Heart right ventricle (tissue), 16 donors: ENCODE measurements at regions not wholly inside any gene's neighbourhood (a gene's known extent, or its start where the extent isn't known, plus 50 kb on each side); places are given as distances from the start of the nearest gene placed in this dataset.

Experiments
- ATAC-seq, 8 donors: fragments of 200-7000 bp; cut with Tn5 transposase; one replicate each; pipeline ENCODE4 v1.9.1; 2020; ENCODE audit warnings: mild to moderate bottlenecking in 8 of 8, moderate library complexity in 8 of 8, moderate number of reproducible peaks in 1 of 8
- DNase-seq, 2 donors: peaks; one replicate each; pipeline ENCODE4 v3.0.0-alpha.2; 2020
- H3K27ac ChIP-seq, 10 donors: fragments of 200-600 bp; sonication (generic) in 2 of 10; one replicate each; pipeline versions ENCODE4 v1.5.0 to v1.8.0; 2020 to 2022; ENCODE audit warnings: mild to moderate bottlenecking in 3 of 10
- H3K27me3 ChIP-seq, 7 donors: fragments of 200-600 bp; one replicate each; pipeline ENCODE4 v1.8.0; 2021 to 2022; ENCODE audit warnings: mild to moderate bottlenecking in 2 of 7
- H3K36me3 ChIP-seq, 9 donors: fragments of 200-600 bp; sonication (generic) in 1 of 9; one replicate each; pipeline versions ENCODE4 v1.5.0 to v1.8.0; 2020 to 2022; ENCODE audit warnings: mild to moderate bottlenecking in 2 of 9
- H3K4me1 ChIP-seq, 9 donors: fragments of 200-600 bp; sonication (generic) in 1 of 9; one replicate each; pipeline versions ENCODE4 v1.5.0 to v1.8.0; 2020 to 2022; ENCODE audit warnings: mild to moderate bottlenecking in 4 of 9
- H3K4me3 ChIP-seq, 10 donors: fragments of 200-600 bp; sonication (generic) in 2 of 10; one replicate each; pipeline versions ENCODE4 v1.5.0 to v1.8.0; 2020 to 2022; ENCODE audit warnings: mild to moderate bottlenecking in 7 of 10, moderate library complexity in 2 of 10
- H3K9me3 ChIP-seq, 11 donors: fragments of 200-600 bp in 10 of 11; sonication (generic) in 2 of 11; one replicate each; pipeline versions ENCODE4 v1.5.0 to v1.8.0; 2013 to 2022; ENCODE audit warnings: mild to moderate bottlenecking in 2 of 11, control low read depth in 1 of 11, moderate library complexity in 1 of 11
- WGBS, 2 donors: extraction: QIAGEN DNeasy Blood & Tissue Kit; methylation state at CpG; one replicate each; pipeline ENCODE4 v1.1.7; 2013; ENCODE audit warnings: inconsistent platforms in 1 of 2; 5-methylcytosine and 5-hydroxymethylcytosine counted together
- intact Hi-C, 10 donors: fragments of 100-400 bp; cut with DNase I; formaldehyde crosslinking; loops; one replicate each; pipeline versions ENCODE4 v1.11.1 to v1.14.2; 2022
- TF ChIP-seq, protein P1 (sequence below), 9 donors: fragments of 200-600 bp; sonication (generic) in 2 of 9; IDR thresholded peaks; one replicate each; pipeline versions ENCODE4 v1.5.0 to v1.8.0; 2021 to 2022; ENCODE audit warnings: antibody characterized with exemption in 9 of 9, mild to moderate bottlenecking in 5 of 9, moderate library complexity in 1 of 9
- donor health status: Arrhythmogenic right ventricular cardiomyopathy.
- donor health status: ischemic (EF 13 %, LVEDD 7.1; RV severe dilation, severe dysfunction).
- donor health status: healthy with polysubstance abuse.
- donor health status: DM: no; HTN: yes; CAD: no.
- donor health status: DM: no; HTN: no; CAD: no.
- donor health status: ischemic (EF 25% LVEDD 6.9; RV normal size, moderate dysfunction).
- donor health status: ischemic (EF 25% LVEDD 5.7; RV mildly dilated, moderate dysfunction).
- donor health status: healthy.
- donor health status: DM: yes; HTN: yes; CAD: no.
- donor health status: Ischemic cardiomyopathy.
- donor health status: ischemic (EF 35%, LVEDD 5.7; RV mildly dilated, moderate dysfunction).
- donor health status: nonischemic (EF 11% LVEDD 7.7; RV severe dilation, severe dysfunction).
- donor health status: DM: yes; HTN: yes; CAD: no.
- donor health status: PGD.
- donor health status: ischemic (EF 29% LVEDD 5.4; RV normal size, mild dysfunction).
- donor health status: nonischemic (EF 23%, LVEDD 6.1; RV moderate dilation, normal function).

DNA sequence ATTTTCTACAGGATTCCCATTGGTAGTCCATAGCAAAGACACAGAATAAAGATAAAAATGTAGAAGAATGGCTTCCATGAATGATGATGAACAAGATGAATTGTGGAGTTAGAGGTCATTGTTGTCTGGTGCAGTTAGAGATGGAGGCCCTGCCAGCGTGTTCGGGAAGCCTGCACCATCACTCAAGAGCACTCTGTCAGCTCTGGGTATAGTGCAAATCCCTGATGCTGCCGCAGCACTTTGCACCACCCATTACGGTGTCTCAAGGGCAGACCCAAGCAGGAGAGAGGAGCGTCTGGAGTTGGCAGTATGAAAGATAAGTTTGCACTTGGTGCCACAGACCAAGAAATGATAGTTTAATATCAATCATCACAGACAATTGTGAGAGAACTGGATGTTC, 181.6 kb upstream of the CHST9 start:
- H3K27me3 ChIP-seq = no peaks in the 10 kb centered on the region
- H3K36me3 ChIP-seq = no peaks in the 10 kb centered on the region
- ATAC-seq = no peak
- TF ChIP-seq, protein P1, sequence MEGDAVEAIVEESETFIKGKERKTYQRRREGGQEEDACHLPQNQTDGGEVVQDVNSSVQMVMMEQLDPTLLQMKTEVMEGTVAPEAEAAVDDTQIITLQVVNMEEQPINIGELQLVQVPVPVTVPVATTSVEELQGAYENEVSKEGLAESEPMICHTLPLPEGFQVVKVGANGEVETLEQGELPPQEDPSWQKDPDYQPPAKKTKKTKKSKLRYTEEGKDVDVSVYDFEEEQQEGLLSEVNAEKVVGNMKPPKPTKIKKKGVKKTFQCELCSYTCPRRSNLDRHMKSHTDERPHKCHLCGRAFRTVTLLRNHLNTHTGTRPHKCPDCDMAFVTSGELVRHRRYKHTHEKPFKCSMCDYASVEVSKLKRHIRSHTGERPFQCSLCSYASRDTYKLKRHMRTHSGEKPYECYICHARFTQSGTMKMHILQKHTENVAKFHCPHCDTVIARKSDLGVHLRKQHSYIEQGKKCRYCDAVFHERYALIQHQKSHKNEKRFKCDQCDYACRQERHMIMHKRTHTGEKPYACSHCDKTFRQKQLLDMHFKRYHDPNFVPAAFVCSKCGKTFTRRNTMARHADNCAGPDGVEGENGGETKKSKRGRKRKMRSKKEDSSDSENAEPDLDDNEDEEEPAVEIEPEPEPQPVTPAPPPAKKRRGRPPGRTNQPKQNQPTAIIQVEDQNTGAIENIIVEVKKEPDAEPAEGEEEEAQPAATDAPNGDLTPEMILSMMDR (IDR thresholded peaks at IDR 0.05) = no peak
- no peak overlapping the region for H3K27ac ChIP-seq
- 86 to 87% methylated on average over 5 of the region's 5 CpGs for WGBS, 2 donors
- H3K9me3 ChIP-seq = no peaks in the 10 kb centered on the region
- intact Hi-C loops = loop anchor here in 4 of 10 donors (2.0 to 10.0 kb wide), 4 partner anchors 228 to 232 kb away; no protein-coding TSS in a partner anchor
- H3K4me1 ChIP-seq = no peaks in the 10 kb centered on the region
- DNase-seq = no peak
- no peak overlapping the region for H3K4me3 ChIP-seq

DNA sequence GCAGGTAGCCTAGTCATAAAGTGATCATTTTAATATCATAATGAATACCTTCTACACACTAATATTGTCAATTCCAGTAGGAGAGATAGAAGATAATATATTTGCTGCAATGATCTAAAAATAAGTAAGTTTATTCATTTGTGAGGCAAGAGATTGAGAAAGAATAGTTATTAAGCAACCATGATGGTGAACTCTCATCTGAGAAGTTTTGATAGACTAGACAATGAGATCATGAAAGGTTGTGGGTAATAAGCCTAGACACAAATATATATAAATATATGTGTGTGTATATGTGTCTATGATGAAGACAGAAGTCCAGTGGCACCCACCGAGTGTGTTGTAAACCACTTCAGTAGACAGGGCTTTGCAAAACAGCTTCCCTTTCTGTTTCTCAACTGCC, 181.0 kb upstream of the CHST9 start:
- ATAC-seq = no peak
- TF ChIP-seq, protein P1 (IDR thresholded peaks at IDR 0.05) = no peak

DNA sequence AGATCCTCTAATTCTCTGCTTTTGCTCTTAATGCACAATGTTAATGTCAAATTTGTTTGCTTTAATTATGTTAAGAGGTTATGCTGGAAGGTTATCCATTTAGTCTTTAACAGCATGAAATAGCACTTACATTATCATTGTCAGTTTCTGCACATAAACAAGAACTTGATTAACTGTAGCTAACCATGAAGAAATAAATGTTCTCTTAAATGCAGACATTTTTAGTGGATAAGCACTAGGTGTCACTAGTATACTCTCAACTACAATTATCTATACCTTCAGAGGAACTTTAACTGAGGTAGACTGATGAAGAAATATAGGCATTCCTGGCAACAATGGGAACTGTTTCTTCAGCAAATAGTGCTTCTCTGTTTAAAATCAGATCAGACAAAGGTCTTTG, 178.8 kb upstream of the CHST9 start:
- intact Hi-C loops = loop anchor here in 6 of 10 donors (2.0 to 10.0 kb wide), 5 partner anchors 218 to 238 kb away; no protein-coding TSS in a partner anchor
- Histone ChIP-seq H3K4me3 (no peak overlapping the region), H3K36me3 (no peaks in the 10 kb centered on the region), H3K27ac (no peak overlapping the region), H3K9me3 (no peaks in the 10 kb centered on the region), H3K4me1 (no peaks in the 10 kb centered on the region), H3K27me3 (no peaks in the 10 kb centered on the region)
- DNase-seq (no peak), ATAC-seq (no peak)
- TF ChIP-seq, protein P1 (IDR thresholded peaks at IDR 0.05) = peak in 8 of 9 donors; percentile 4 to 50 (median 38)

More for the DNA sequence above, 181.0 kb upstream of the CHST9 start:
- no peak overlapping the region for H3K27ac ChIP-seq
- no peaks in the 10 kb centered on the region for H3K36me3 ChIP-seq
- intact Hi-C loops = loop anchor here in 4 of 10 donors (2.0 to 10.0 kb wide), 4 partner anchors 229 to 233 kb away; no protein-coding TSS in a partner anchor
- no peak overlapping the region for H3K4me3 ChIP-seq
- 85 to 87% methylated on average over 1 of the region's 1 CpG for WGBS, 2 donors
- no peaks in the 10 kb centered on the region for H3K4me1 ChIP-seq
- H3K27me3 ChIP-seq = no peaks in the 10 kb centered on the region
- H3K9me3 ChIP-seq = no peaks in the 10 kb centered on the region
- DNase-seq = no peak

DNA sequence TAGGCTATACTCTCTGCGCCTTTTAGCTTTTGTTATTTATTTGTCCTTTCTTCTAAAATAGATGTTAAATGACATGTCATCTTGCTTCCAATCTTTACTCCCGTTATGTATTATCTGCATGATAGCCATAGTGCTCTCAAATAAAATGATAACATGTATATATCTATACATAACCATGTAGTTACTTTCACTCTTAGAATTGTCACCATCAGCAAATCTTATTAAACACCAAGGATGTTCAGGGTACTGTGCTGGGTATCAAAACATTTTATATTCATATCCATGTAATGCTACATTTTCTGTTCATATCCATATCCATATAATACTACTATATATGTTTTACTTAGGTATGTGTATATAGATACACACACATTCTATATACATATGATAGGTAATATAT, 176.4 kb upstream of the CHST9 start:
- ATAC-seq (no peak), DNase-seq (no peak)
- H3K27me3 ChIP-seq = no peaks in the 10 kb centered on the region
- H3K4me3 ChIP-seq = no peak overlapping the region
- TF ChIP-seq, protein P1 (IDR thresholded peaks at IDR 0.05) = no peak
- no peak overlapping the region for H3K27ac ChIP-seq
- 70 to 78% methylated on average over 2 of the region's 2 CpGs for WGBS, 2 donors
- intact Hi-C loops = loop anchor here in 6 of 10 donors (5.0 to 10.0 kb wide), 4 partner anchors 221 to 241 kb away; no protein-coding TSS in a partner anchor
- no peaks in the 10 kb centered on the region for H3K36me3 ChIP-seq
- H3K9me3 ChIP-seq = no peaks in the 10 kb centered on the region
- no peaks in the 10 kb centered on the region for H3K4me1 ChIP-seq
